ENCODE measurements at regions not wholly inside any gene's neighbourhood (a gene's known extent, or its start where the extent isn't known, plus 50 kb on each side); places are given as distances from the start of the nearest gene placed in this dataset.

- peak; percentile 13 for DNase-seq (ENCODE audit: low read depth)
- H3K4me3 ChIP-seq (ENCODE audit: low read depth, low read length): no peak overlapping the region
- no peak for TF ChIP-seq CTCF (IDR thresholded peaks at IDR 0.05; ENCODE audit: low read depth, low read length)
- TF ChIP-seq POLR2A (IDR thresholded peaks at IDR 0.05; ENCODE audit: extremely low read depth, insufficient read length): no peak
- no peak for TF ChIP-seq MYC (IDR thresholded peaks at IDR 0.05; ENCODE audit: low read depth, low read length)
- TF ChIP-seq MAX (IDR thresholded peaks at IDR 0.05; ENCODE audit: low read depth, low read length): no peak
Observed at GRCh38 chr2:35871672-35872071, 483.9 kb upstream of the CRIM1 start.

- no peak for TF ChIP-seq MYC (IDR thresholded peaks at IDR 0.05; ENCODE audit: low read depth, low read length)
- TF ChIP-seq CTCF (IDR thresholded peaks at IDR 0.05; ENCODE audit: low read depth, low read length): no peak
- TF ChIP-seq POLR2A (IDR thresholded peaks at IDR 0.05; ENCODE audit: extremely low read depth, insufficient read length): no peak
- no peak for TF ChIP-seq MAX (IDR thresholded peaks at IDR 0.05; ENCODE audit: low read depth, low read length)
- no peak overlapping the region for H3K4me3 ChIP-seq (ENCODE audit: low read depth, low read length)
- DNase-seq (ENCODE audit: low read depth): no peak
Observed at GRCh38 chr2:35870713-35871112, 484.9 kb upstream of the CRIM1 start.

GRCh38 chr2:35864141-35864540 is 491.4 kb upstream of the CRIM1 start:
- TF ChIP-seq CTCF (IDR thresholded peaks at IDR 0.05; ENCODE audit: low read depth, low read length): no peak
- no peak for TF ChIP-seq MYC (IDR thresholded peaks at IDR 0.05; ENCODE audit: low read depth, low read length)
- no peak for TF ChIP-seq MAX (IDR thresholded peaks at IDR 0.05; ENCODE audit: low read depth, low read length)
- no peak for TF ChIP-seq POLR2A (IDR thresholded peaks at IDR 0.05; ENCODE audit: extremely low read depth, insufficient read length)
- no peak overlapping the region for H3K4me3 ChIP-seq (ENCODE audit: low read depth, low read length)
- no peak for DNase-seq (ENCODE audit: low read depth)

- H3K4me3 ChIP-seq (ENCODE audit: low read depth, low read length): no peak overlapping the region
- TF ChIP-seq CTCF (IDR thresholded peaks at IDR 0.05; ENCODE audit: low read depth, low read length) (no peak), MYC (IDR thresholded peaks at IDR 0.05; ENCODE audit: low read depth, low read length) (no peak), MAX (IDR thresholded peaks at IDR 0.05; ENCODE audit: low read depth, low read length) (no peak), POLR2A (IDR thresholded peaks at IDR 0.05; ENCODE audit: extremely low read depth, insufficient read length) (no peak)
- no peak for DNase-seq (ENCODE audit: low read depth)
Observed at GRCh38 chr2:35858216-35858615, 497.4 kb upstream of the CRIM1 start.

- DNase-seq (ENCODE audit: low read depth): no peak
- TF ChIP-seq CTCF (IDR thresholded peaks at IDR 0.05; ENCODE audit: low read depth, low read length): no peak
- no peak for TF ChIP-seq MYC (IDR thresholded peaks at IDR 0.05; ENCODE audit: low read depth, low read length)
- no peak for TF ChIP-seq MAX (IDR thresholded peaks at IDR 0.05; ENCODE audit: low read depth, low read length)
- TF ChIP-seq POLR2A (IDR thresholded peaks at IDR 0.05; ENCODE audit: extremely low read depth, insufficient read length): no peak
- H3K4me3 ChIP-seq (ENCODE audit: low read depth, low read length): no peak overlapping the region
Observed at GRCh38 chr2:35857498-35857897, 498.1 kb upstream of the CRIM1 start.

- DNase-seq (ENCODE audit: low read depth): no peak
- H3K4me3 ChIP-seq (ENCODE audit: low read depth, low read length): no peak overlapping the region
- TF ChIP-seq POLR2A (IDR thresholded peaks at IDR 0.05; ENCODE audit: extremely low read depth, insufficient read length) (no peak), MYC (IDR thresholded peaks at IDR 0.05; ENCODE audit: low read depth, low read length) (no peak), CTCF (IDR thresholded peaks at IDR 0.05; ENCODE audit: low read depth, low read length) (no peak), MAX (IDR thresholded peaks at IDR 0.05; ENCODE audit: low read depth, low read length) (no peak)
Observed at GRCh38 chr2:35831385-35831784, 524.2 kb upstream of the CRIM1 start.
